Peyer's patch (tissue), 4 donors: ENCODE measurements at regions not wholly inside any gene's neighbourhood (a gene's known extent, or its start where the extent isn't known, plus 50 kb on each side); places are given as distances from the start of the nearest gene placed in this dataset.

ENCODE experiments used
- DNase-seq, 3 donors: peaks; one replicate each; pipeline ENCODE4 v3.0.0-alpha.2; 2017 to 2019
- H3K27ac ChIP-seq, 4 donors: fragments of 200-600 bp; sonication (generic); one replicate each; pipeline ENCODE4 v1.5.1; 2016 to 2019
- H3K27me3 ChIP-seq, 2 donors: fragments of 200-600 bp; sonication (generic); one replicate each; pipeline ENCODE4 v1.5.1; 2019
- H3K36me3 ChIP-seq, 3 donors: fragments of 200-600 bp; sonication (generic); one replicate each; pipeline ENCODE4 v1.5.1; 2016 to 2019
- H3K4me1 ChIP-seq, 4 donors: fragments of 200-600 bp; sonication (generic); one replicate each; pipeline ENCODE4 v1.5.1; 2016 to 2019
- H3K4me3 ChIP-seq, 4 donors: fragments of 200-600 bp; sonication (generic); 1 replicate in 3 of 4; 2 replicates in 1 of 4; pipeline ENCODE4 v1.5.1; 2016 to 2019; ENCODE audit warnings: mild to moderate bottlenecking in 1 of 4
- H3K9me3 ChIP-seq, 4 donors: fragments of 200-600 bp; sonication (generic); one replicate each; pipeline ENCODE4 v1.5.1; 2016 to 2019; ENCODE audit warnings: mild to moderate bottlenecking in 1 of 4
- CTCF ChIP-seq, 6 experiments: fragments of 450-650 bp in 4 of 6; fragments of 200-600 bp in 2 of 6; sonication (generic) in 1 of 6; IDR thresholded peaks; one replicate each; pipeline ENCODE4 v1.5.1; 2017 to 2019; ENCODE audit warnings: antibody characterized with exemption in 6 of 6, mild to moderate bottlenecking in 3 of 6, moderate library complexity in 1 of 6
- POLR2A ChIP-seq, 2 donors: fragments of 450-650 bp; IDR thresholded peaks; one replicate each; pipeline ENCODE4 v1.5.1; 2017; ENCODE audit warnings: antibody characterized with exemption in 2 of 2, mild to moderate bottlenecking in 2 of 2, moderate library complexity in 2 of 2

- Histone ChIP-seq H3K9me3 (no peaks in the 10 kb centered on the region), H3K27me3 (no peaks in the 10 kb centered on the region), H3K4me1 (no peaks in the 10 kb centered on the region), H3K27ac (no peak overlapping the region), H3K36me3 (no peaks in the 10 kb centered on the region), H3K4me3 (no peak overlapping the region)
- no peak for DNase-seq
- TF ChIP-seq POLR2A (IDR thresholded peaks at IDR 0.05) (no peak), CTCF (IDR thresholded peaks at IDR 0.05) (no peak)
These were observed 127.1 kb upstream of the RUNX3 start for GRCh38 chr1:25057188-25057587.

- Histone ChIP-seq H3K4me3 (no peak overlapping the region), H3K27ac (no peak overlapping the region), H3K4me1 (no peaks in the 10 kb centered on the region), H3K36me3 (no peaks in the 10 kb centered on the region), H3K27me3 (no peaks in the 10 kb centered on the region), H3K9me3 (no peaks in the 10 kb centered on the region)
- no peak for TF ChIP-seq POLR2A (IDR thresholded peaks at IDR 0.05)
- TF ChIP-seq CTCF (IDR thresholded peaks at IDR 0.05) = no peak
- DNase-seq = no peak
These were observed 126.5 kb upstream of the RUNX3 start for GRCh38 chr1:25056536-25056935.

GRCh38 chr1:25055961-25056360, 125.9 kb upstream of the RUNX3 start:
- no peaks in the 10 kb centered on the region for H3K36me3 ChIP-seq

GRCh38 chr1:25055324-25055780, 125.3 kb upstream of the RUNX3 start:
- Histone ChIP-seq H3K4me1 (no peaks in the 10 kb centered on the region), H3K4me3 (no peak overlapping the region), H3K9me3 (no peaks in the 10 kb centered on the region), H3K27me3 (no peaks in the 10 kb centered on the region), H3K27ac (no peak overlapping the region), H3K36me3 (no peaks in the 10 kb centered on the region)
- no peak for DNase-seq
- no peak for TF ChIP-seq POLR2A (IDR thresholded peaks at IDR 0.05)
- no peak for TF ChIP-seq CTCF (IDR thresholded peaks at IDR 0.05)

More at GRCh38 chr1:25055961-25056360, 125.9 kb upstream of the RUNX3 start:
- Histone ChIP-seq H3K4me3 (no peak overlapping the region), H3K27ac (no peak overlapping the region), H3K27me3 (no peaks in the 10 kb centered on the region), H3K9me3 (no peaks in the 10 kb centered on the region), H3K4me1 (no peaks in the 10 kb centered on the region)
- TF ChIP-seq CTCF (IDR thresholded peaks at IDR 0.05) (no peak), POLR2A (IDR thresholded peaks at IDR 0.05) (no peak)
- DNase-seq = no peak

- DNase-seq = no peak
- Histone ChIP-seq H3K4me3 (no peak overlapping the region), H3K27me3 (no peaks in the 10 kb centered on the region), H3K9me3 (no peaks in the 10 kb centered on the region), H3K36me3 (no peaks in the 10 kb centered on the region), H3K4me1 (no peaks in the 10 kb centered on the region), H3K27ac (no peak overlapping the region)
- TF ChIP-seq CTCF (IDR thresholded peaks at IDR 0.05) (no peak), POLR2A (IDR thresholded peaks at IDR 0.05) (no peak)
These were observed 124.6 kb upstream of the RUNX3 start for GRCh38 chr1:25054526-25055323.
